Cardiac fibroblast (primary cell): ENCODE measurements at regions not wholly inside any gene's neighbourhood (a gene's known extent, or its start where the extent isn't known, plus 50 kb on each side); places are given as distances from the start of the nearest gene placed in this dataset.

Experiments used
- DNase-seq, 2 donors: peaks; one replicate each; pipeline versions ENCODE4 v3.0.0 to v3.0.0-alpha.2; 2010; ENCODE audit warnings: low read depth in 2 of 2
- H3K4me3 ChIP-seq, 2 donors: replicated peaks in 1 of 2; 1 replicate in 1 of 2; 2 replicates in 1 of 2; pipeline ENCODE4 v1.5.1; 2011; ENCODE audit warnings: low read depth in 2 of 2, low read length in 2 of 2, mild to moderate bottlenecking in 2 of 2, moderate library complexity in 1 of 2
- CTCF ChIP-seq: IDR thresholded peaks from one replicate; pipeline ENCODE4 v1.5.1; 2011; ENCODE audit warnings: low read depth, mild to moderate bottlenecking, low read length, inconsistent platforms

- no peak overlapping the region for H3K4me3 ChIP-seq
- DNase-seq, result no peak
- no peak for TF ChIP-seq CTCF
Observed at GRCh38 chr10:47241256-47241655, 58.7 kb upstream of the GDF10 start.

DNA sequence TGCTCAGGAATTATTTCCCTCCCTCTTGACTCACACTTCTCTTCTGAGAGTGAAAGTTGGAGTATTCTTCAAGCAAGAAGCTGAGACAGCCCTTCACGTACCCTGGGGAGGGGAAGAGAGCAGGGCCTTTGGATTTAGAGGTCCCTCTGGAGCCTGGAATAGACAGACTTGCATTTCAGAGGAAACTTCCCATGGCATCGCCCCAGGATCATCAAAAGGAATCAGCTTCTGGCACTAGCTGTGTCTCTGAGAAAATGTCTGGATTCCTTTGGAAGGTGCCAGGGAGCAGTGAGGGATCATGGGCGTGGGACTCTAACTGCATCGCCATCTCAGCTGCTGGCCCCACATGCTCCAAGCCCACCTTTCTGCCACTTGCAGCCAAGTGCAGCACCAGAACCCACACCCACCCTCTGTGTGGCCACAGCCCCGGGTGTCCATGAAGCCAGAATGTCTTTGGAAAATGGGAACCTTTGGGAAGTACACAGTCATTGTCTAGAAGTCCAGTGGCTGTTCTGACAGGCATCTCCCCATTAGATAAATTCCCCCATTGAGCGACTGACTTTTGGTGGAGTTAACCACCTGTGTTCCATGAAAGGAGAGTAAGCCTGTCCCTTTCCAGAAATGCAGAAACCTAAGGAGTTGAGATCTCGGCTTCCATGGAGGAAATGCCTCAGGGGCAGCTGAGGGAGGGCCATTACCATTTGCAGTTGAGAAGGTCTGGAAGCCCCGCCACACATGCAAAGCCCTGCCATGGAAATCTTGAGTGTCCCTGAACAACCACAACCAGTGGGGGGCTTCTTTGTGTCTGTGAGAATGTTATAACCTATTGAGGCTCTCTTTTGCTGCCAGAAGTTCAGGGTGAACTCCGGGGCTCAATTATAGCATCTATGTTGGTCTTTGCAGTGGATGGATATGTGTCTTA, 57.8 kb upstream of the GDF10 start:
- DNase-seq, result no peak
- no peak for TF ChIP-seq CTCF
- H3K4me3 ChIP-seq, result no peak overlapping the region

GRCh38 chr10:47243356-47243755, 56.6 kb upstream of the GDF10 start:
- DNase-seq, result no peak
- no peak for TF ChIP-seq CTCF
- no peak overlapping the region for H3K4me3 ChIP-seq

- DNase-seq, result no peak
- no peak overlapping the region for H3K4me3 ChIP-seq
- TF ChIP-seq CTCF, result no peak
Observed at GRCh38 chr10:47243791-47244190, 56.2 kb upstream of the GDF10 start.

DNA sequence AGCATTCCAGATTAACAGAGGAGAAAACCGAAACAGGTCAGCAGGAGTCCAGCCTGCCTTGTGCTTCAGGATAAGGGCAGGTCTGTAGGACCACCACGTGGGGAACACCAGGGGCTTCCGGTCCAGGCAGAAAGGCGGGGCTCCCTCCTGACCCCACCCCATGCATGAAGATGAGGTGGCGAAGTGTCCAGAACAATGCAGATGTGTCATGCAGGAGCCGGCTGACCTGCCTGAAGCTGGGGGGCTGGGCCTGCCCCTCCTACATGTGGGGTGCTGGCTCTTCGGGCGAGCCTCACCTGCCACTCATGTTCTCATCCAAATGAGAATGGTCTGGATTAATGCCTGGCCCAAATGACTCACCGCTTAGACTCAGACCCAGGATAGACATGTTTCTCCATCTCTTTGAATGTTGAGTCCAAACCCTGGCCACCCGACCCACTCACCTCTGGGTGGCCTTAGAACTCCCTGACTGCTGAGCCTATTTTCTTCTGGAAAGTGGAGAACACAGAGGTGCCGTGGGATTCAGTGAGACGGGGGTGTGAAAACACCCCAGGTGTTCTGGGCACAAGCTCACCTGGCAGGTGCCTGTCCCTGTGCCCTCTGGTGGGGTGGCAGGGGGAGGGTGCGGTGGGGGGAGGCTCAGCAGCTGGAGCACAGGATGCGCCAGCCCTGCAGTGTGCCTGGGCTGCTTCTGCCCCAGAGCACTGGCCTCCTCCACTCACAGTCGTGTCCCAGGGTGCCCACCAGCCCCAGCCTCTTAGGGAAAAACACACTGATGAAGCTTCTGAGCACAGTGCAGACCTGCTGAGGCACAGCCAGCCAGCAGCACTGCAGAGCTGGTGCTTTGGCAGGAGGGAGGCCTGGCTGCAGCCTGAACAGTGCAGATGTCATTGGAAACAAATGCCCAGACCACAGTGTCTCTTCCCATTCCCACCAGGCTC, 55.2 kb upstream of the GDF10 start:
- no peak for DNase-seq
- TF ChIP-seq CTCF, result no peak
- no peak overlapping the region for H3K4me3 ChIP-seq

DNA sequence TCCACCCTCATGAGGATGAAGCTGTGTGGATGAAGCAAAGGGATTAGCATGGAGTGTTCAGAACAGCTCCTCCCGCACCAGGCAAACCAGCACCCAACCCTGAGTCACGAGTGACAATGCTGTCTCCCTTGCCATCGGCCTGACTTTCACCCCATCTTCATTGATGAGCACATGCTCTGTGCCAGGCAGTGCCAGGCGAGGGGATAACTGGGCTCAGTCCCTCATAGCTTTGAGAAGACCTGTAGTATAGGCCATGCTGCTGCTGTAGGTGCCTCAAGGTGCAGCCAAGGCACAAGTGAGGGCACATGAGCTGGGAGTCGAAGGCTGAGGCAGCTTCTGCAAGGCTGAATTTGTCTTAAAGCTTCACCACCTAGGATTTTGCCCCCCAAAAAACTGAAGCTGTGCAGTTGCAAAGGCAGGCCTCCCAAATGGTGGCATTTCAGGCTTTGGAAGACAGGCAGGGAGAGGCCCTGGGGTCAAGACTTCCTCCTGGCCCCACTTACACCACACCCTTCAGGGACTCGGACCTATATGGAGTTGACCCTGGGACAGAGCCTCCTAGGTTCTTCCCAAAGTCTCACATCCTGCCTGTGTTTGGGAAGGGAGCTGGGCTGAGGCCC, 54.2 kb upstream of the GDF10 start:
- no peak for DNase-seq
- no peak for TF ChIP-seq CTCF
- no peak overlapping the region for H3K4me3 ChIP-seq
